Caki2 (cell line): ENCODE measurements at regions not wholly inside any gene's neighbourhood (a gene's known extent, or its start where the extent isn't known, plus 50 kb on each side); places are given as distances from the start of the nearest gene placed in this dataset.
"Not testable (repeated sequence)": the region's sequence is repeated elsewhere in the genome, so short reads cannot be mapped to it uniquely, and the experiment has no call there.

Experiments
- DNase-seq: peaks from one replicate; pipeline ENCODE4 v3.0.0-alpha.2; 2015; ENCODE audit warnings: low read depth
- in situ Hi-C: cut with HindIII; loops from 2 replicates; pipeline ENCODE4 v1.10.0; 2016; ENCODE audit warnings: low sequenced_read_pairs, low pct_unique_long_range_greater_than_20kb, mixed read lengths

GRCh38 chr20:30611239-30611984 is 646.1 kb upstream of the DEFB115 start:
- DNase-seq = no peak
- in situ Hi-C loops = no loop called here

- no peak for DNase-seq
- in situ Hi-C loops = no loop called here
These were observed 645.1 kb upstream of the DEFB115 start for GRCh38 chr20:30612344-30612743.

GRCh38 chr20:30621346-30621745 is 636.1 kb upstream of the DEFB115 start:
- DNase-seq, in situ Hi-C loops: not testable (repeated sequence)

- DNase-seq, in situ Hi-C loops: not testable (repeated sequence)
These were observed 633.2 kb upstream of the DEFB115 start for GRCh38 chr20:30624310-30624709.

- in situ Hi-C loops, DNase-seq: not testable (repeated sequence)
These were observed 628.1 kb upstream of the DEFB115 start for GRCh38 chr20:30629376-30629775.

GRCh38 chr20:30630761-30631160 is 626.7 kb upstream of the DEFB115 start:
- DNase-seq = no peak
- in situ Hi-C loops = no loop called here

GRCh38 chr20:30631261-30631789 is 626.1 kb upstream of the DEFB115 start:
- DNase-seq, in situ Hi-C loops: not testable (repeated sequence)

GRCh38 chr20:30632773-30633172 is 624.7 kb upstream of the DEFB115 start:
- in situ Hi-C loops, DNase-seq: not testable (repeated sequence)

GRCh38 chr20:30641522-30641921 is 615.9 kb upstream of the DEFB115 start:
- in situ Hi-C loops, DNase-seq: not testable (repeated sequence)

- DNase-seq, in situ Hi-C loops: not testable (repeated sequence)
These were observed 596.5 kb upstream of the DEFB115 start for GRCh38 chr20:30660982-30661381.

GRCh38 chr20:30668418-30668817 is 589.0 kb upstream of the DEFB115 start:
- in situ Hi-C loops, DNase-seq: not testable (repeated sequence)

GRCh38 chr20:30669330-30670029 is 588.0 kb upstream of the DEFB115 start:
- in situ Hi-C loops = not testable (repeated sequence)

GRCh38 chr20:30671120-30671519 is 586.3 kb upstream of the DEFB115 start:
- DNase-seq, in situ Hi-C loops: not testable (repeated sequence)

More at GRCh38 chr20:30669330-30670029, 588.0 kb upstream of the DEFB115 start:
- not testable (repeated sequence) for DNase-seq

GRCh38 chr20:30675988-30676564 is 581.4 kb upstream of the DEFB115 start:
- in situ Hi-C loops, DNase-seq: not testable (repeated sequence)

GRCh38 chr20:30682236-30682635 is 575.2 kb upstream of the DEFB115 start:
- DNase-seq, in situ Hi-C loops: not testable (repeated sequence)

GRCh38 chr20:30712861-30713260 is 544.6 kb upstream of the DEFB115 start:
- in situ Hi-C loops, DNase-seq: not testable (repeated sequence)

- DNase-seq, in situ Hi-C loops: not testable (repeated sequence)
These were observed 537.9 kb upstream of the DEFB115 start for GRCh38 chr20:30719415-30720199.

GRCh38 chr20:30723511-30723910 is 534.0 kb upstream of the DEFB115 start:
- peak; percentile 10 for DNase-seq
- in situ Hi-C loops = not testable (repeated sequence)
